ENCODE measurements at regions not wholly inside any gene's neighbourhood (a gene's known extent, or its start where the extent isn't known, plus 50 kb on each side); places are given as distances from the start of the nearest gene placed in this dataset.

DNA sequence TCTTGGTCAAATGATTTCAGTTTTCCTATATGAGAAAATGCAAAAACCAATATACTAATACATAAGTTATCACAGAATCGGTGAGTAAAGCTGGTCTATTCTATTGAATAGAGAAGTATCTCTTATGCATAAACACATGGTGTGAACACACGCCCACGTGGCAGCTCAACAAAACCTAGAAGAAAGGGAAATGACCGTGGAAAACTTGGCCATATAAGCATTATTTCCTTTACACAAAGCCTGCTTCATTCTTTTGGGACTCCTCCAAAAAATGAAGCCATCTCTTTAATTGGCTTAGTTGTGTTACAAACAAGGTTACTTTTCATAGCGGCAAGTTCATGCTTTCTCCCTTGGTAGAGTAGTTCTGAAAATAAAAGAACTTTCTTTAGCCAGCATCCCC, 183.2 kb downstream of the TMEM161B start:
- TF ChIP-seq, protein P1, sequence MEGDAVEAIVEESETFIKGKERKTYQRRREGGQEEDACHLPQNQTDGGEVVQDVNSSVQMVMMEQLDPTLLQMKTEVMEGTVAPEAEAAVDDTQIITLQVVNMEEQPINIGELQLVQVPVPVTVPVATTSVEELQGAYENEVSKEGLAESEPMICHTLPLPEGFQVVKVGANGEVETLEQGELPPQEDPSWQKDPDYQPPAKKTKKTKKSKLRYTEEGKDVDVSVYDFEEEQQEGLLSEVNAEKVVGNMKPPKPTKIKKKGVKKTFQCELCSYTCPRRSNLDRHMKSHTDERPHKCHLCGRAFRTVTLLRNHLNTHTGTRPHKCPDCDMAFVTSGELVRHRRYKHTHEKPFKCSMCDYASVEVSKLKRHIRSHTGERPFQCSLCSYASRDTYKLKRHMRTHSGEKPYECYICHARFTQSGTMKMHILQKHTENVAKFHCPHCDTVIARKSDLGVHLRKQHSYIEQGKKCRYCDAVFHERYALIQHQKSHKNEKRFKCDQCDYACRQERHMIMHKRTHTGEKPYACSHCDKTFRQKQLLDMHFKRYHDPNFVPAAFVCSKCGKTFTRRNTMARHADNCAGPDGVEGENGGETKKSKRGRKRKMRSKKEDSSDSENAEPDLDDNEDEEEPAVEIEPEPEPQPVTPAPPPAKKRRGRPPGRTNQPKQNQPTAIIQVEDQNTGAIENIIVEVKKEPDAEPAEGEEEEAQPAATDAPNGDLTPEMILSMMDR (IDR thresholded peaks at IDR 0.05): no peak
- no peak for TF ChIP-seq POLR2A (IDR thresholded peaks at IDR 0.05)
- TF ChIP-seq EP300 (IDR thresholded peaks at IDR 0.05): no peak
- no peak for TF ChIP-seq POLR2AphosphoS5 (IDR thresholded peaks at IDR 0.05)

All from sigmoid colon (tissue), 4 donors.